ENCODE measurements at regions not wholly inside any gene's neighbourhood (a gene's known extent, or its start where the extent isn't known, plus 50 kb on each side); places are given as distances from the start of the nearest gene placed in this dataset.
"Not testable (repeated sequence)": the region's sequence is repeated elsewhere in the genome, so short reads cannot be mapped to it uniquely, and the experiment has no call there.

DNA sequence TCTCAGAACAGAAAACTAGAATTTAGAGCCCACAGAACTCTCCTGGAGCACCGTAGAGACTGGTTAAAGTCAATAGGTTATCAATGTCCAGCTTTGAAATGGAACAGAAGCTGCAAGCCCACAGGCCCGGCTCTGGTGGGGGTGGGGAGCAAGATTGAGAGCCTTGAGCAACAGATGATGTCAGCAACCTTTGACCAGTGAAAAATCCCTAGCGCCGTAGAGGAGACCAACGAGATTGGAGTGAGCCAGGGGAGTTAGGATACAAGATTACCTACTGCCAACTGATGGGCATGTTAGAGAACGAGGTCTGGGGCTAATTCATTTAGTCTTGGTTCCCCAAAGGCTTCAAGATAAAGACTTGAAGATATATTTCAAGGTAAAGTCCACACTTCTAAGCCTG is 345.5 kb upstream of the LMCD1 start:
- no peaks in the 10 kb centered on the region for H3K4me1 Mint-ChIP-seq (ENCODE audit: low read depth)
- DNase-seq = no peak
- H3K27me3 Mint-ChIP-seq = peaks cover 2% of the 10 kb centered on the region
- no peaks in the 10 kb centered on the region for H3K9me3 Mint-ChIP-seq
- H3K36me3 Mint-ChIP-seq (ENCODE audit: low read depth) = no peaks in the 10 kb centered on the region
- no peak overlapping the region for H3K27ac Mint-ChIP-seq
- no peak overlapping the region for H3K4me3 Mint-ChIP-seq

GRCh38 chr3:8156831-8157230 is 344.8 kb upstream of the LMCD1 start:
- Mint-ChIP-seq H3K4me3 (no peak overlapping the region), H3K36me3 (ENCODE audit: low read depth) (no peaks in the 10 kb centered on the region), H3K9me3 (no peaks in the 10 kb centered on the region), H3K4me1 (ENCODE audit: low read depth) (no peaks in the 10 kb centered on the region), H3K27me3 (peaks cover 4% of the 10 kb centered on the region), H3K27ac (no peak overlapping the region)
- no peak for DNase-seq

DNA sequence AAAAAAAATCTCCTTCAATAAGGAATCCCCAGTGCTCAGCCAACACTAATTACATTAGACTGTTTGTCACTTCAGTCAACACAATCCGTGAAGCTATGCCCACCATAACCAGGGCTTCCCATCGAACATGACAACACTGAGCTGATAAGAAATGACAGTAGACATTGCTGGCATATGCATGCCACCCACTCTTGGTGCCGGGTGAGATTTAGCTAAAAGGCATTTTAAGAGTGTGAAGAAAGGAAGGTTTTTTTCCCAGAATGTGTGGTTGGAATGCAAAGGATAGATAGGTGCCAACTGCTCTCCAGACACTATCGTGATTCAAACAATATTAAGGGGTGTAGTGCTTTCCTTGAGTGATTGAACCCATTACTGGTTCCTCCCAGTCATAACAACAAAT is 344.0 kb upstream of the LMCD1 start:
- Mint-ChIP-seq H3K36me3 (ENCODE audit: low read depth) (no peaks in the 10 kb centered on the region), H3K27ac (no peak overlapping the region), H3K9me3 (no peaks in the 10 kb centered on the region), H3K4me1 (ENCODE audit: low read depth) (no peaks in the 10 kb centered on the region), H3K4me3 (no peak overlapping the region), H3K27me3 (peaks cover 5% of the 10 kb centered on the region)
- no peak for DNase-seq

DNA sequence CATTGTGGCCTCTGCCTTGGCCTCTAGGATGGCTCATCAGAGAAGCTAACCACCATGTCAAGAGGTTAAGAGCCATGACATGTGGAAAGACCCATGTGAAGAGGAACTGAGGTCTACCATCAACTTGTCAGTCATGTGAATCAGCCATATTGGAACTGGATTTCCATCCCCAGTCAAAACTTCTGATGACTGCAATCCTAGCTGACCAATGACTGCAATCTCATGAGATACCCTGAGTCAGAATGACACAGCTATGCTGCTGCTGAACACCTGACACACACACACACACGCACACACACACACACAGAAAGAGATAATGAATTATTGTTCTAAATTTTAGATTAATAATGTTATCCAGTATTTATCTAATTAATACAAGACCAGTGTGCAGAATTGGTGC is 337.5 kb upstream of the LMCD1 start:
- H3K4me1 Mint-ChIP-seq (ENCODE audit: low read depth) = no peaks in the 10 kb centered on the region
- peaks cover 3% of the 10 kb centered on the region for H3K27me3 Mint-ChIP-seq
- H3K36me3 Mint-ChIP-seq (ENCODE audit: low read depth) = no peaks in the 10 kb centered on the region
- no peaks in the 10 kb centered on the region for H3K9me3 Mint-ChIP-seq
- no peak for DNase-seq
- H3K4me3 Mint-ChIP-seq = no peak overlapping the region
- no peak overlapping the region for H3K27ac Mint-ChIP-seq

DNA sequence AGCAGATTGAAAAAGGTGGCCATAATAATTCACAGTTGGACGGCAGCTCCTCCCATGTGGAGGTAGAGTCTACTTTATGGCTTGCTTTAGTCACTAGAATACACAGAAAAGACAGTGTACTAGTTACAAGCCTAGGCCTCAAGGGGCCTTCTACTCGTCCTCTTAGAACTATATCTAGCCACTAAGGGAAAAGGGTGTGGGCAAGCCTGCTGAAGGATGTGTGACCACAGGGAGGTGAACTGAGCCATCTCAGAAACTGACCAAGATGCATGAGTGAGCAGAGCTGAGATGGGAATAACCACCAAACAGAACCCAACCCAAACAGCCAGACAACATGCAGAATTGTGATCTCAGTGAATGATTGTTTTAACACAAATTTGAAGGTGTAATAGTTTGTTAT is 335.6 kb upstream of the LMCD1 start:
- H3K4me1 Mint-ChIP-seq (ENCODE audit: low read depth) = no peaks in the 10 kb centered on the region
- H3K27me3 Mint-ChIP-seq = peaks cover 3% of the 10 kb centered on the region

GRCh38 chr3:8170971-8171508 is 330.6 kb upstream of the LMCD1 start:
- no peaks in the 10 kb centered on the region for H3K36me3 Mint-ChIP-seq (ENCODE audit: low read depth)
- no peaks in the 10 kb centered on the region for H3K4me1 Mint-ChIP-seq (ENCODE audit: low read depth)
- H3K9me3 Mint-ChIP-seq = no peaks in the 10 kb centered on the region
- no peak overlapping the region for H3K27ac Mint-ChIP-seq
- no peaks in the 10 kb centered on the region for H3K27me3 Mint-ChIP-seq
- DNase-seq = no peak
- H3K4me3 Mint-ChIP-seq = no peak overlapping the region

More for the DNA sequence above, 335.6 kb upstream of the LMCD1 start:
- no peak for DNase-seq
- H3K9me3 Mint-ChIP-seq = no peaks in the 10 kb centered on the region
- no peak overlapping the region for H3K27ac Mint-ChIP-seq
- no peaks in the 10 kb centered on the region for H3K36me3 Mint-ChIP-seq (ENCODE audit: low read depth)
- H3K4me3 Mint-ChIP-seq = no peak overlapping the region

DNA sequence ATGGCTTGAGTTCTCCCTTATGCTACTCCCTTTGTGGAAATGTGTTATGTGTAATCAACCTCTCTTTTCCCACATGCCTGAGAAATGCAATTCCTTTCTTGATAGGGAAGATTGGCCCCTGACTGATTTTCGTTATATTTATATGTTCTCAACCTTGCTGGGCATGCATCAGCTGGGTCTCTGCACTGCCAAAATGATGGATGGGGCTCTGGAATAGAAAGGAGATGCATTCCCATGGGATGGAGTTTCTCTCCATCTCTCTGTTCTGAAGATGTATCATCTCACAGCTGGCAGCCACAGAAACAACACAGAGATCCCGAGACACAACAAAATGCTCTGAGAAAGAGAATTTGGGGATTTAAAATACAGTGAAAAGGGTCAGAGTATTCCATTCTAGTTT is 327.7 kb upstream of the LMCD1 start:
- Mint-ChIP-seq H3K27me3 (no peaks in the 10 kb centered on the region), H3K36me3 (ENCODE audit: low read depth) (no peaks in the 10 kb centered on the region), H3K27ac (no peak overlapping the region), H3K4me1 (ENCODE audit: low read depth) (no peaks in the 10 kb centered on the region), H3K4me3 (no peak overlapping the region), H3K9me3 (no peaks in the 10 kb centered on the region)
- no peak for DNase-seq

GRCh38 chr3:8176759-8177483 is 324.7 kb upstream of the LMCD1 start:
- not testable (repeated sequence) for H3K9me3 Mint-ChIP-seq; H3K4me3 Mint-ChIP-seq; H3K27ac Mint-ChIP-seq; H3K36me3 Mint-ChIP-seq (ENCODE audit: low read depth); DNase-seq; H3K4me1 Mint-ChIP-seq (ENCODE audit: low read depth); H3K27me3 Mint-ChIP-seq

GRCh38 chr3:8178516-8178915 is 323.1 kb upstream of the LMCD1 start:
- H3K27me3 Mint-ChIP-seq; DNase-seq; H3K27ac Mint-ChIP-seq; H3K4me3 Mint-ChIP-seq; H3K4me1 Mint-ChIP-seq (ENCODE audit: low read depth); H3K9me3 Mint-ChIP-seq; H3K36me3 Mint-ChIP-seq (ENCODE audit: low read depth): not testable (repeated sequence)

- H3K9me3 Mint-ChIP-seq = no peaks in the 10 kb centered on the region
- no peak for DNase-seq
- no peaks in the 10 kb centered on the region for H3K36me3 Mint-ChIP-seq (ENCODE audit: low read depth)
- H3K4me1 Mint-ChIP-seq (ENCODE audit: low read depth) = no peaks in the 10 kb centered on the region
- no peak overlapping the region for H3K4me3 Mint-ChIP-seq
- no peak overlapping the region for H3K27ac Mint-ChIP-seq
- no peaks in the 10 kb centered on the region for H3K27me3 Mint-ChIP-seq
Observed at GRCh38 chr3:8182904-8183303, 318.7 kb upstream of the LMCD1 start.

GRCh38 chr3:8183627-8184026 is 318.0 kb upstream of the LMCD1 start:
- Mint-ChIP-seq H3K36me3 (ENCODE audit: low read depth) (no peaks in the 10 kb centered on the region), H3K9me3 (no peaks in the 10 kb centered on the region), H3K27me3 (no peaks in the 10 kb centered on the region), H3K4me3 (no peak overlapping the region), H3K27ac (no peak overlapping the region), H3K4me1 (ENCODE audit: low read depth) (no peaks in the 10 kb centered on the region)
- no peak for DNase-seq

DNA sequence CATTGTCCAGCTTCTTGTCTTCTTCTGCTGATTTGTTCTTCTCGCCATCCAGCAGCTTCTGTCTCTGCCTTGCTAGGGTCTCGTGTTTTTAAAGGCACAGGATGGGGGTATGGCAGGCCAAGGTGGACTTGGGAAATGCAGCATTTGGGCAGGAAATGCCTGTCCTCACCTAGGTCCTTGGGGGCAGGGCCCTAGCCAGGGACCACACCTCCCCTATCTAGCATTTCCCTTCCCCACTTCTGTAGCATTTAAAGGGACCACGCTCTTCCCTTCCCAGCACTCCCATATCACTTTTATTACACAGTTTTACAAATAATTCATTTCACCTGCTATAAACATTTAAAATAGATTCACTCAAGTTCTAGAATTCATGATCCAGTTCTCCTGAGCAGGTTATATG is 315.4 kb upstream of the LMCD1 start:
- Mint-ChIP-seq H3K4me1 (ENCODE audit: low read depth) (no peaks in the 10 kb centered on the region), H3K27ac (no peak overlapping the region), H3K9me3 (peaks cover under 1% of the 10 kb centered on the region), H3K36me3 (ENCODE audit: low read depth) (no peaks in the 10 kb centered on the region), H3K27me3 (no peaks in the 10 kb centered on the region), H3K4me3 (no peak overlapping the region)
- no peak for DNase-seq

DNA sequence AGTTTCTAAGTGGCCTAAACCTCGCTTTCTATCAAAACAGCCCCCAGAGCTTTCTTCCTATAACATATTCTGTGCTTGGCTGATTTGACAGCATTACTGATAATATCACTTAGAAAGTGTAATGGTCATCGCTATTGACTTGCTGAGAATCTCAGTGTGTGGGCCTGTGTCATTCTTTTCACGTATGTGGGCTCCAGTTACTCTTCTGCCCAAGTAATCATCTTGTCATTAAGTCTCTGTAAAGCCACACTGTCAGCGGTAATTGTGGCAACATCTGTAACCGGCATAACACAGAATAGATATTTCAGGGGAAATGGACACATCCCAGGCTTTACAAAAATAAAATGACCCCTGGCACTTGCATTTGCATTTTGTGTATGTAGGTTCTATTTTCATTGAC is 313.6 kb upstream of the LMCD1 start:
- Mint-ChIP-seq H3K27me3 (no peaks in the 10 kb centered on the region), H3K4me3 (no peak overlapping the region), H3K36me3 (ENCODE audit: low read depth) (no peaks in the 10 kb centered on the region), H3K9me3 (peaks cover 11% of the 10 kb centered on the region), H3K4me1 (ENCODE audit: low read depth) (no peaks in the 10 kb centered on the region), H3K27ac (no peak overlapping the region)
- DNase-seq = no peak

- Mint-ChIP-seq H3K4me3 (no peak overlapping the region), H3K9me3 (peaks cover 11% of the 10 kb centered on the region), H3K36me3 (ENCODE audit: low read depth) (no peaks in the 10 kb centered on the region), H3K4me1 (ENCODE audit: low read depth) (no peaks in the 10 kb centered on the region), H3K27ac (no peak overlapping the region), H3K27me3 (no peaks in the 10 kb centered on the region)
- no peak for DNase-seq
Observed at GRCh38 chr3:8189051-8189450, 312.6 kb upstream of the LMCD1 start.

- no peaks in the 10 kb centered on the region for H3K36me3 Mint-ChIP-seq (ENCODE audit: low read depth)
Observed at GRCh38 chr3:8191406-8191805, 310.2 kb upstream of the LMCD1 start.

GRCh38 chr3:8197384-8197783 is 304.2 kb upstream of the LMCD1 start:
- Mint-ChIP-seq H3K27me3 (peaks cover 21% of the 10 kb centered on the region), H3K4me1 (ENCODE audit: low read depth) (no peaks in the 10 kb centered on the region), H3K9me3 (no peaks in the 10 kb centered on the region), H3K36me3 (ENCODE audit: low read depth) (no peaks in the 10 kb centered on the region), H3K4me3 (no peak overlapping the region), H3K27ac (no peak overlapping the region)
- no peak for DNase-seq

More at GRCh38 chr3:8191406-8191805, 310.2 kb upstream of the LMCD1 start:
- Mint-ChIP-seq H3K9me3 (peaks cover 11% of the 10 kb centered on the region), H3K27ac (no peak overlapping the region), H3K4me3 (no peak overlapping the region), H3K4me1 (ENCODE audit: low read depth) (no peaks in the 10 kb centered on the region), H3K27me3 (peaks cover 10% of the 10 kb centered on the region)
- no peak for DNase-seq
